Panc1 (cell line): ENCODE measurements at regions not wholly inside any gene's neighbourhood (a gene's known extent, or its start where the extent isn't known, plus 50 kb on each side); places are given as distances from the start of the nearest gene placed in this dataset.

ENCODE experiments used
- ATAC-seq: fragments of 200-7000 bp; cut with Tn5 transposase; 2 replicates; pipeline ENCODE4 v1.9.1; 2020; ENCODE audit warnings: mild to moderate bottlenecking, moderate library complexity
- BruUV-seq: library from RNA; stranded (reverse); fragments of 400-500 nt; replicated peaks from 2 replicates; lab custom pipeline; 2021; lab: Mats Ljungman, UMichigan
- CTCF ChIA-PET: fragments of 300-600 bp; sonication (Branson Sonifier 250); formaldehyde crosslinking; loops from one replicate; lab custom pipeline; 2022; ENCODE audit warnings: antibody characterized with exemption; lab: Charles Lee
- POLR2A ChIA-PET: fragments of 300-600 bp; sonication (Branson Sonifier 250); formaldehyde crosslinking; loops from one replicate; lab custom pipeline; 2022; ENCODE audit warnings: antibody characterized with exemption; lab: Charles Lee
- DNase-seq: peaks from one replicate; pipeline ENCODE4 v3.0.0-alpha.2; 2010; ENCODE audit warnings: low read depth, low spot score
- H3K27ac ChIP-seq: 2 replicates; pipeline ENCODE4 v1.5.1; 2011; ENCODE audit warnings: mild to moderate bottlenecking, low read length, inconsistent platforms
- H3K27me3 ChIP-seq: fragments of 200-500 bp; sonication (Bioruptor generic); 2 replicates; pipeline ENCODE4 v1.6.0; 2014; ENCODE audit warnings: low read length, inconsistent platforms; ENCODE audit not compliant: control insufficient read depth, insufficient read depth
- H3K36me3 ChIP-seq: fragments of 200-500 bp; sonication (Bioruptor generic); 2 replicates; pipeline ENCODE4 v1.5.1; 2014; ENCODE audit warnings: inconsistent platforms, mild to moderate bottlenecking, low read length, moderate library complexity; ENCODE audit not compliant: control insufficient read depth, insufficient read depth
- H3K4me1 ChIP-seq: 2 replicates; pipeline ENCODE4 v1.5.1; 2011; ENCODE audit warnings: inconsistent platforms, mild to moderate bottlenecking, low read length, moderate library complexity; ENCODE audit not compliant: control insufficient read depth, insufficient read depth
- H3K4me3 ChIP-seq, 2 experiments: 2 replicates each; pipeline ENCODE4 v1.5.1; 2011 to 2012; ENCODE audit warnings: low read depth in 2 of 2, low read length in 2 of 2, mild to moderate bottlenecking in 2 of 2, inconsistent platforms in 1 of 2, moderate library complexity in 1 of 2
- H3K9me3 ChIP-seq: fragments of 200-500 bp; sonication (Bioruptor generic); 2 replicates; pipeline ENCODE4 v1.5.1; 2014; ENCODE audit warnings: low read depth, mild to moderate bottlenecking, inconsistent platforms, low read length, moderate library complexity; ENCODE audit not compliant: control insufficient read depth, insufficient read depth
- CTCF ChIP-seq: fragments of 450-650 bp; IDR thresholded peaks from 2 replicates; pipeline ENCODE4 v1.5.1; 2017; ENCODE audit warnings: mild to moderate bottlenecking
- POLR2AphosphoS5 ChIP-seq: IDR thresholded peaks from 2 replicates; pipeline ENCODE4 v1.6.1; 2012; ENCODE audit warnings: mild to moderate bottlenecking, low read depth, low read length, moderate library complexity
- SIN3A ChIP-seq: IDR thresholded peaks from 2 replicates; pipeline ENCODE4 v1.6.1; 2012; ENCODE audit warnings: low read depth, mild to moderate bottlenecking, low read length, moderate library complexity, borderline replicate concordance; ENCODE audit not compliant: insufficient read depth
- TCF7L2 ChIP-seq: IDR thresholded peaks from 2 replicates; pipeline ENCODE4 v1.6.1; 2011; ENCODE audit warnings: mild to moderate bottlenecking, low read depth, low read length, inconsistent platforms
- in situ Hi-C: cut with HindIII; loops from 2 replicates; pipeline ENCODE4 v1.10.0; 2016; ENCODE audit warnings: low sequenced_read_pairs, low pct_unique_long_range_greater_than_20kb
- intact Hi-C: fragments of 100-400 bp; cut with micrococcal nuclease; formaldehyde crosslinking; loops from one replicate; pipeline ENCODE4 v1.10.0; 2022; ENCODE audit not compliant: unreplicated experiment
- TF ChIP-seq, protein P1 (sequence below), 2 experiments: IDR thresholded peaks; 2 replicates each; pipeline ENCODE4 v1.6.1; 2011 to 2012; ENCODE audit warnings: low read depth in 2 of 2, control low read depth in 1 of 2, low read length in 1 of 2, mild to moderate bottlenecking in 1 of 2, moderate library complexity in 1 of 2; ENCODE audit not compliant: insufficient read depth in 1 of 2

DNA sequence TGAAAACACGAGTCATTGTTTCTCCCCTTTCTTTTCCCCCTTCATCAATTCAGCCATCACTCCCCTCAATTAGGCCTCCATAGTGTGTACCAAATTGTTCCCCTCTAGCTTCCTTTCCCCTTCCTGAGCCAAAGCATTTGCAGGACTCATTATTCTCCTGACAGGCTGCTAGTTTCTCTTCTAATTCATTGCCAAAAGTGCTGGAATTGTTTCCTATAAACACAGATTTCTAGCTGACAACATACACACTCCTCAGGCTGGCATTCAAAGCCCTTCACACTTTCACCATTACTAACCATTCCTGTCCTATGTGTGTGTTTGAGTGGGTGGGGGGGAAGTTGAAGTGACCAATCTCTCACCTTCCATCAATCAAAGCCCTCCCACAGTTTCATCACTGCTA is 444.2 kb upstream of the OPRM1 start:
- in situ Hi-C loops (no loop called here), intact Hi-C loops (no loop called here)
- POLR2A ChIA-PET: interaction anchor here (0.5 kb wide), 1 partner anchor 430 kb away, joined by 5 read pairs; no protein-coding TSS in a partner anchor
- no peaks in the 10 kb centered on the region for H3K4me1 ChIP-seq
- CTCF ChIA-PET: no interaction called here
- no TSS peak for BruUV-seq
- DNase-seq (no peak), ATAC-seq (no peak)
- H3K4me3 ChIP-seq: no peak overlapping the region
- H3K36me3 ChIP-seq: no peaks in the 10 kb centered on the region
- H3K9me3 ChIP-seq: no peaks in the 10 kb centered on the region
- no peaks in the 10 kb centered on the region for H3K27me3 ChIP-seq
- TF ChIP-seq CTCF: no peak
- TF ChIP-seq, protein P1, sequence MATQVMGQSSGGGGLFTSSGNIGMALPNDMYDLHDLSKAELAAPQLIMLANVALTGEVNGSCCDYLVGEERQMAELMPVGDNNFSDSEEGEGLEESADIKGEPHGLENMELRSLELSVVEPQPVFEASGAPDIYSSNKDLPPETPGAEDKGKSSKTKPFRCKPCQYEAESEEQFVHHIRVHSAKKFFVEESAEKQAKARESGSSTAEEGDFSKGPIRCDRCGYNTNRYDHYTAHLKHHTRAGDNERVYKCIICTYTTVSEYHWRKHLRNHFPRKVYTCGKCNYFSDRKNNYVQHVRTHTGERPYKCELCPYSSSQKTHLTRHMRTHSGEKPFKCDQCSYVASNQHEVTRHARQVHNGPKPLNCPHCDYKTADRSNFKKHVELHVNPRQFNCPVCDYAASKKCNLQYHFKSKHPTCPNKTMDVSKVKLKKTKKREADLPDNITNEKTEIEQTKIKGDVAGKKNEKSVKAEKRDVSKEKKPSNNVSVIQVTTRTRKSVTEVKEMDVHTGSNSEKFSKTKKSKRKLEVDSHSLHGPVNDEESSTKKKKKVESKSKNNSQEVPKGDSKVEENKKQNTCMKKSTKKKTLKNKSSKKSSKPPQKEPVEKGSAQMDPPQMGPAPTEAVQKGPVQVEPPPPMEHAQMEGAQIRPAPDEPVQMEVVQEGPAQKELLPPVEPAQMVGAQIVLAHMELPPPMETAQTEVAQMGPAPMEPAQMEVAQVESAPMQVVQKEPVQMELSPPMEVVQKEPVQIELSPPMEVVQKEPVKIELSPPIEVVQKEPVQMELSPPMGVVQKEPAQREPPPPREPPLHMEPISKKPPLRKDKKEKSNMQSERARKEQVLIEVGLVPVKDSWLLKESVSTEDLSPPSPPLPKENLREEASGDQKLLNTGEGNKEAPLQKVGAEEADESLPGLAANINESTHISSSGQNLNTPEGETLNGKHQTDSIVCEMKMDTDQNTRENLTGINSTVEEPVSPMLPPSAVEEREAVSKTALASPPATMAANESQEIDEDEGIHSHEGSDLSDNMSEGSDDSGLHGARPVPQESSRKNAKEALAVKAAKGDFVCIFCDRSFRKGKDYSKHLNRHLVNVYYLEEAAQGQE (IDR thresholded peaks at IDR 0.05; ENCODE audit: insufficient read depth in 1 of 2, low read depth in 2 of 2, low read length in 1 of 2): no peak
- no peak overlapping the region for H3K27ac ChIP-seq

DNA sequence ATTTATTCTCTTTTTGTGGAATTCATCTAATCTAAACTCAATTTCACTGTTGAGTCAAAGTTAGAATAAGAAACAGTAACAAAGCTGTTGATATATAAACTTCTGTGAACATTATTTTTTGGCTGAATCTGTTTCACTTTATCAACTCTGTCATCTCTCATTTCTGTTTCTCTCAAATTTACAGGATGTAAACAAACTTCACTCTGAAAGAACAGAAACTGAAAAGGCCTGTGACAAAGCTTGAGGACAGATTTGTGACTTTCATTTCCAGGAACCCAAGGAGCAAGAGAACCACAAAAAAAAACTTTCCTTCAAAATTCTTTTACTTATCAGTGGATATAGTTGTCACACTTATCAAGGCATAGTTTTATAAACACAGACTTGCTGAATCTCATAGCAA is 447.9 kb upstream of the OPRM1 start:
- H3K27ac ChIP-seq: no peak overlapping the region
- in situ Hi-C loops: no loop called here
- no peaks in the 10 kb centered on the region for H3K27me3 ChIP-seq
- ATAC-seq (no peak), DNase-seq (no peak)
- no peaks in the 10 kb centered on the region for H3K4me1 ChIP-seq
- H3K36me3 ChIP-seq: no peaks in the 10 kb centered on the region; the same call in 1 of the 2 replicates
- CTCF ChIA-PET: no interaction called here
- no peak overlapping the region for H3K4me3 ChIP-seq
- no TSS peak for BruUV-seq
- intact Hi-C loops: no loop called here
- H3K9me3 ChIP-seq: no peaks in the 10 kb centered on the region
- TF ChIP-seq, protein P1 (IDR thresholded peaks at IDR 0.05; ENCODE audit: insufficient read depth in 1 of 2, low read depth in 2 of 2, low read length in 1 of 2): no peak
- TF ChIP-seq POLR2AphosphoS5 (no peak), TCF7L2 (no peak), SIN3A (no peak), CTCF (no peak)
- POLR2A ChIA-PET: interaction anchor here (0.6 kb wide), 1 partner anchor 29 kb away, joined by 3 read pairs; no protein-coding TSS in a partner anchor
